ENCODE measurements at regions not wholly inside any gene's neighbourhood (a gene's known extent, or its start where the extent isn't known, plus 50 kb on each side); places are given as distances from the start of the nearest gene placed in this dataset.

GRCh38 chr12:60209521-60209920 lies 613.7 kb downstream of the SLC16A7 start:
- no peaks in the 10 kb centered on the region for H3K79me2 ChIP-seq (ENCODE audit: control insufficient read depth, low read length)
- H3K27me3 ChIP-seq (ENCODE audit: control insufficient read depth, low read length): no peaks in the 10 kb centered on the region
- no peaks in the 10 kb centered on the region; the same call in 1 of the 2 replicates for H3K9me2 ChIP-seq (replicated peaks; ENCODE audit: control insufficient read depth, low read length)
- H3K27ac ChIP-seq (ENCODE audit: low read depth, low read length): no peak overlapping the region
- no peaks in the 10 kb centered on the region for H3K36me3 ChIP-seq (ENCODE audit: control insufficient read depth, low read length)
- H3K9me3 ChIP-seq (ENCODE audit: control insufficient read depth, insufficient read depth, low read length): no peaks in the 10 kb centered on the region
- H3F3A ChIP-seq (ENCODE audit: control insufficient read depth, insufficient read depth): no peaks in the 10 kb centered on the region
- TF ChIP-seq EZH2phosphoT487 (IDR thresholded peaks at IDR 0.05; ENCODE audit: borderline replicate concordance, low read length): no peak
- no peak for TF ChIP-seq CTCF (IDR thresholded peaks at IDR 0.05; ENCODE audit: low read depth, low read length, poor library complexity, severe bottlenecking)
- H4K20me1 ChIP-seq (ENCODE audit: control insufficient read depth, insufficient read depth, low read depth, low read length): no peaks in the 10 kb centered on the region
- H3K4me3 ChIP-seq (ENCODE audit: low read length): no peak overlapping the region
- H3K4me2 ChIP-seq (ENCODE audit: low read length): no peak overlapping the region
- H3K4me1 ChIP-seq (ENCODE audit: control insufficient read depth, low read length): no peaks in the 10 kb centered on the region

- H3K9me2 ChIP-seq (replicated peaks; ENCODE audit: control insufficient read depth, low read length): no peaks in the 10 kb centered on the region; the same call in 1 of the 2 replicates
- H3K27ac ChIP-seq (ENCODE audit: low read depth, low read length): no peak overlapping the region
- TF ChIP-seq CTCF (IDR thresholded peaks at IDR 0.05; ENCODE audit: low read depth, low read length, poor library complexity, severe bottlenecking) (no peak), EZH2phosphoT487 (IDR thresholded peaks at IDR 0.05; ENCODE audit: borderline replicate concordance, low read length) (no peak)
- H3K4me3 ChIP-seq (ENCODE audit: low read length): no peak overlapping the region
- H3K4me2 ChIP-seq (ENCODE audit: low read length): no peak overlapping the region
- H3F3A ChIP-seq (ENCODE audit: control insufficient read depth, insufficient read depth): no peaks in the 10 kb centered on the region
- H3K79me2 ChIP-seq (ENCODE audit: control insufficient read depth, low read length): no peaks in the 10 kb centered on the region
- H4K20me1 ChIP-seq (ENCODE audit: control insufficient read depth, insufficient read depth, low read depth, low read length): no peaks in the 10 kb centered on the region
- no peaks in the 10 kb centered on the region for H3K36me3 ChIP-seq (ENCODE audit: control insufficient read depth, low read length)
- H3K27me3 ChIP-seq (ENCODE audit: control insufficient read depth, low read length): no peaks in the 10 kb centered on the region
- H3K4me1 ChIP-seq (ENCODE audit: control insufficient read depth, low read length): no peaks in the 10 kb centered on the region
- no peaks in the 10 kb centered on the region for H3K9me3 ChIP-seq (ENCODE audit: control insufficient read depth, insufficient read depth, low read length)
Measured at GRCh38 chr12:60209933-60210332, 614.1 kb downstream of the SLC16A7 start.

- Histone ChIP-seq H3K4me1 (ENCODE audit: control insufficient read depth, low read length) (no peaks in the 10 kb centered on the region), H3F3A (ENCODE audit: control insufficient read depth, insufficient read depth) (no peaks in the 10 kb centered on the region), H3K27me3 (ENCODE audit: control insufficient read depth, low read length) (no peaks in the 10 kb centered on the region), H3K36me3 (ENCODE audit: control insufficient read depth, low read length) (no peaks in the 10 kb centered on the region), H3K4me2 (ENCODE audit: low read length) (no peak overlapping the region), H3K79me2 (ENCODE audit: control insufficient read depth, low read length) (no peaks in the 10 kb centered on the region), H3K9me2 (replicated peaks; ENCODE audit: control insufficient read depth, low read length) (no peaks in the 10 kb centered on the region; the same call in 1 of the 2 replicates), H3K4me3 (ENCODE audit: low read length) (no peak overlapping the region), H3K27ac (ENCODE audit: low read depth, low read length) (no peak overlapping the region), H4K20me1 (ENCODE audit: control insufficient read depth, insufficient read depth, low read depth, low read length) (no peaks in the 10 kb centered on the region), H3K9me3 (ENCODE audit: control insufficient read depth, insufficient read depth, low read length) (no peaks in the 10 kb centered on the region)
- TF ChIP-seq EZH2phosphoT487 (IDR thresholded peaks at IDR 0.05; ENCODE audit: borderline replicate concordance, low read length) (no peak), CTCF (IDR thresholded peaks at IDR 0.05; ENCODE audit: low read depth, low read length, poor library complexity, severe bottlenecking) (no peak)
Measured at GRCh38 chr12:60210756-60211155, 614.9 kb downstream of the SLC16A7 start.

Data from DOHH2 (cell line).